Endothelial cell of umbilical vein (primary cell): ENCODE measurements at regions not wholly inside any gene's neighbourhood (a gene's known extent, or its start where the extent isn't known, plus 50 kb on each side); places are given as distances from the start of the nearest gene placed in this dataset.

Source experiments
- BruUV-seq: library from RNA; stranded (reverse); fragments of 400-500 nt; replicated peaks from 2 replicates; lab custom pipeline; 2021; lab: Mats Ljungman, UMichigan
- CTCF ChIA-PET: fragments of 300-600, 350-600 bp; sonication (Branson Sonifier 250); formaldehyde crosslinking; loops from one replicate; lab custom pipeline; 2021; ENCODE audit warnings: antibody characterized with exemption, inconsistent platforms; lab: Charles Lee
- POLR2A ChIA-PET: fragments of 300-600, 350-600 bp; sonication (Branson Sonifier 250); formaldehyde crosslinking; loops from one replicate; lab custom pipeline; 2021; ENCODE audit warnings: antibody characterized with exemption, inconsistent platforms; lab: Charles Lee
- DNase-seq: peaks from one replicate; pipeline ENCODE4 v3.0.0-alpha.2; 2011; ENCODE audit warnings: low read depth, low spot score
- FAIRE-seq: peaks from 2 replicates; lab custom pipeline; 2011; peaks lifted over from hg19 to GRCh38; lab: Jason Lieb, UNC
- H2AFZ ChIP-seq: 2 replicates; pipeline ENCODE4 v1.6.0; 2012; ENCODE audit warnings: low read depth, low read length, control low read depth, inconsistent platforms
- H3K27ac ChIP-seq: 2 replicates; pipeline ENCODE4 v1.5.1; 2011; ENCODE audit warnings: low read depth, mild to moderate bottlenecking, control low read depth, low read length, moderate library complexity; ENCODE audit not compliant: insufficient read depth
- H3K27me3 ChIP-seq, 2 experiments: 2 replicates each; pipeline versions ENCODE4 v1.6.0 to v1.6.1; 2011; ENCODE audit warnings: low read length in 2 of 2, mixed read lengths in 1 of 2; ENCODE audit not compliant: control insufficient read depth in 2 of 2, insufficient read depth in 2 of 2
- H3K36me3 ChIP-seq, 2 experiments: 2 replicates in 1 of 2; 3 replicates in 1 of 2; pipeline ENCODE4 v1.5.1; 2011; ENCODE audit warnings: low read length in 2 of 2, mild to moderate bottlenecking in 1 of 2, moderate library complexity in 1 of 2; ENCODE audit not compliant: control insufficient read depth in 2 of 2, insufficient read depth in 2 of 2; ENCODE audit errors: extremely low read depth in 1 of 2
- H3K4me1 ChIP-seq: 3 replicates; pipeline ENCODE4 v1.5.1; 2011; ENCODE audit warnings: mild to moderate bottlenecking, low read length; ENCODE audit not compliant: control insufficient read depth, insufficient read depth; ENCODE audit errors: extremely low read depth
- H3K4me2 ChIP-seq: 2 replicates; pipeline ENCODE4 v1.6.1; 2011; ENCODE audit warnings: low read length, control low read depth, mixed read lengths; ENCODE audit not compliant: insufficient read depth
- H3K4me3 ChIP-seq, 3 experiments: fragments of 200-600 bp in 1 of 3; sonication (generic), shearing (Covaris generic) in 1 of 3; replicated peaks in 1 of 3; 2 replicates each; pipeline ENCODE4 v1.5.1; 2011 to 2016; ENCODE audit warnings: control low read depth in 3 of 3, low read length in 3 of 3, mild to moderate bottlenecking in 2 of 3, inconsistent platforms in 1 of 3, low read depth in 1 of 3, moderate library complexity in 1 of 3; ENCODE audit not compliant: insufficient read depth in 1 of 3
- H3K79me2 ChIP-seq: 2 replicates; pipeline ENCODE4 v1.6.0; 2012; ENCODE audit warnings: low read length, inconsistent platforms; ENCODE audit not compliant: control insufficient read depth, insufficient read depth
- H3K9ac ChIP-seq: replicated peaks from 2 replicates; pipeline ENCODE3; 2011; ENCODE audit warnings: low read length, control low read depth; ENCODE audit not compliant: insufficient read depth; ENCODE audit errors: extremely low read depth
- H3K9me1 ChIP-seq: replicated peaks from 3 replicates; pipeline ENCODE4 v1.6.0; 2011; ENCODE audit warnings: mild to moderate bottlenecking, low read length; ENCODE audit not compliant: control insufficient read depth, insufficient read depth; ENCODE audit errors: extremely low read depth
- H3K9me3 ChIP-seq: replicated peaks from 2 replicates; pipeline ENCODE4 v1.5.1; 2012; ENCODE audit warnings: low read length, inconsistent platforms; ENCODE audit not compliant: control insufficient read depth, insufficient read depth
- H4K20me1 ChIP-seq: replicated peaks from 2 replicates; pipeline ENCODE3; 2011; ENCODE audit warnings: mild to moderate bottlenecking, low read length; ENCODE audit not compliant: control insufficient read depth, insufficient read depth; ENCODE audit errors: extremely low read depth
- CTCF ChIP-seq, 2 donors: IDR thresholded peaks; 1 replicate in 1 of 2; 2 replicates in 1 of 2; pipeline ENCODE4 v1.5.1; 2011; ENCODE audit warnings: low read length in 2 of 2, mild to moderate bottlenecking in 2 of 2, moderate library complexity in 2 of 2, control low read depth in 1 of 2, inconsistent platforms in 1 of 2, low read depth in 1 of 2; ENCODE audit not compliant: insufficient read depth in 1 of 2; ENCODE audit errors: extremely low read depth in 1 of 2
- EZH2 ChIP-seq: IDR thresholded peaks from 2 replicates; pipeline ENCODE4 v1.6.1; 2012; ENCODE audit warnings: borderline replicate concordance, low read depth, mild to moderate bottlenecking, moderate library complexity, low read length, inconsistent platforms; ENCODE audit not compliant: severe bottlenecking
- FOS ChIP-seq: IDR thresholded peaks from 2 replicates; pipeline ENCODE4 v1.6.1; 2011; ENCODE audit warnings: mild to moderate bottlenecking, low read length, moderate library complexity, borderline replicate concordance; ENCODE audit not compliant: insufficient read depth
- GATA2 ChIP-seq: IDR thresholded peaks from 2 replicates; pipeline ENCODE4 v1.7.0; 2011; ENCODE audit warnings: low read depth, mild to moderate bottlenecking, moderate library complexity, mixed read lengths, low read length; ENCODE audit not compliant: insufficient read length, insufficient read depth
- JUN ChIP-seq: IDR thresholded peaks from 2 replicates; pipeline ENCODE4 v1.6.1; 2011; ENCODE audit warnings: borderline replicate concordance, low read depth; ENCODE audit not compliant: insufficient read length, insufficient read depth
- MAX ChIP-seq: IDR thresholded peaks from 2 replicates; pipeline ENCODE4 v1.6.1; 2011; ENCODE audit not compliant: insufficient read depth, insufficient read length
- MYC ChIP-seq: IDR thresholded peaks from one replicate; pipeline ENCODE4 v1.6.1; 2011; ENCODE audit warnings: mild to moderate bottlenecking, low read depth, low read length
- POLR2AphosphoS5 ChIP-seq: IDR thresholded peaks from 2 replicates; pipeline ENCODE4 v1.6.1; 2012; ENCODE audit warnings: low read depth, mild to moderate bottlenecking, control low read depth, low read length, moderate library complexity; ENCODE audit not compliant: insufficient read depth
- dilution Hi-C: fragments of 300-500 bp; cut with MboI; formaldehyde crosslinking; loops from one replicate; pipeline ENCODE4 v1.15.0; 2019; ENCODE audit warnings: low sequenced_read_pairs; ENCODE audit not compliant: extremely low pct_ligation_motif_present
- intact Hi-C: fragments of 100-400 bp; cut with micrococcal nuclease; formaldehyde crosslinking; loops from one replicate; pipeline ENCODE4 v1.10.0; 2022

- dilution Hi-C loops = no loop called here
Measured at GRCh38 chr17:14553847-14554246, 253.0 kb downstream of the HS3ST3B1 start.

More at GRCh38 chr17:14553847-14554246, 253.0 kb downstream of the HS3ST3B1 start:
- Histone ChIP-seq H3K9me3 (peaks cover 5% of the 10 kb centered on the region), H3K36me3 (no peaks in the 10 kb centered on the region), H3K4me1 (no peaks in the 10 kb centered on the region), H2AFZ (no peak overlapping the region), H3K4me3 (no peak overlapping the region), H3K9me1 (no peaks in the 10 kb centered on the region), H3K4me2 (no peak overlapping the region), H4K20me1 (no peaks in the 10 kb centered on the region), H3K9ac (no peak overlapping the region), H3K27ac (no peak overlapping the region), H3K79me2 (no peaks in the 10 kb centered on the region), H3K27me3 (no peaks in the 10 kb centered on the region)
- DNase-seq (no peak), FAIRE-seq (no peak)
- TF ChIP-seq GATA2 (no peak), JUN (no peak), CTCF (IDR thresholded peaks at IDR 0.05; ENCODE audit: extremely low read depth in 1 of 2, insufficient read depth in 1 of 2, low read depth in 1 of 2, low read length in 2 of 2) (no peak), POLR2AphosphoS5 (no peak), MAX (no peak), MYC (no peak), FOS (no peak), EZH2 (no peak)
- ChIA-PET POLR2A (no interaction called here), CTCF (no interaction called here)
- intact Hi-C loops = no loop called here
- BruUV-seq = no TSS peak
